ENCODE measurements at regions not wholly inside any gene's neighbourhood (a gene's known extent, or its start where the extent isn't known, plus 50 kb on each side); places are given as distances from the start of the nearest gene placed in this dataset.

DNA sequence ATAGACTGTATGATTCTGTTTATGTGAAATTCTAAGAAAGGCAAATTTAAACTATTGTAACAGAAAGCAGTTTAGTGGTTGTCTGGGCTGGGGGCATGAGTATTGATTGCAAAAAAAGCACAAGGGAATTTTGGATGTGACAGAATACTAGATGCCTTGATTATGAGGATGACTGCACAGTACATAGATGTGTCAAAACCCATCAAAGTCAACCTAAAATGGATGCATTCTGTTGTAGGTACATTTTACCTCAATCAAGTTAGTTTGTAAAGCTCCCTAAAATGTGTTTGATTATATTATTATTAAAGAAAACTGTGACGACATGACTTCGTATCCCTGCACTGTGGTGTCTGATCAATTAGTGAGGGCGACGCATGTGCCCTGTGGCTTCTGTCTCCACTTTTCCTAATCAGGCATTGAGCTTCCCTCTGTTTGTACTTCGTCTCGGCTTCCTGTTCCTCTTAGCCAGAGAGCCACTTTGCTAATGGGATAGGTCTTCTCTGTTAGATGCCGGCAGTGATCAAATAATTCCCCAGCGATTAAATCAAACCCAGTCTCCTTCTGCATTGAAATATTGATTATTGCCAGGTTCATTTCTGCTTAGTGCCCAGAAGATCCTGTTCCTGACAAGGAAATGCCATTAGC lies 118.3 kb upstream of the GGTLC1 start:
- no peak for ATAC-seq
- ChIA-PET CTCF (interaction anchor here (1.3 kb wide), 1 partner anchor 811 kb away, joined by 3 read pairs; no protein-coding TSS in a partner anchor), POLR2A (no interaction called here)
- H3K36me3 Mint-ChIP-seq (ENCODE audit: low read depth) = no peaks in the 10 kb centered on the region
- no peaks in the 10 kb centered on the region for H3K9me3 Mint-ChIP-seq (ENCODE audit: insufficient read depth)
- H3K4me3 Mint-ChIP-seq = no peak overlapping the region
- peaks cover 24% of the 10 kb centered on the region for H3K27me3 Mint-ChIP-seq (ENCODE audit: low read depth)
- peaks cover 8% of the 10 kb centered on the region for H3K4me1 Mint-ChIP-seq (ENCODE audit: low read depth)
- no peak overlapping the region for H3K27ac Mint-ChIP-seq
- no peak for DNase-seq

DNA sequence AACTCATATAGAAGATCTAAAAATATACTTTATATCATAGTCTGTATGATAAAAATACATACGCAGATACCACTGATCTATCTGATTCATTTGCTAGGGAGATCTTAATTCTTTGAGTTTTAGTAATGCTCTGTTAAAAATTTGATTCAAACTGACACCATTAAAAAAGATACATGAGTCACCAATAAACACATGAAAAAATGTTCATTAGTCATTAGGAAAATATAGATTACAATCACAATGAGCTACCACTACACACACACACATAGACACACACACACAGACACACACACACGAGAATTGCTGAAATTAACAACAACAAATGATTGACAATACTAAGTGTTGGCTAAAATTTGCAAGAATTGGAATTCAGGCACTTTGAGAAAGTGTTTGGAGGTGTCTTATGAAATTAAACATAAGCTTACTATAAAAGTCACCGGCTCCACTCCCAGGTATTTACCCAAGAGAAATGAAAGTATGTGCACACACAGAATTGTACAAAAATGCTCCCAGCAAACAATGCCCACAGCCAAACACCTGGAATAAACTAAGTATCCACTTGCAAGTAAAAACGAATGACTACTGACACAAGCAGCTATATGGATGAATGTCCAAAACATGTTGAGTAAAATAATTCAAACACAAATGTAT lies 117.7 kb upstream of the GGTLC1 start:
- H3K4me1 Mint-ChIP-seq (ENCODE audit: low read depth) = peaks cover 8% of the 10 kb centered on the region
- H3K27ac Mint-ChIP-seq = no peak overlapping the region
- CTCF ChIA-PET = interaction anchor here (1.3 kb wide), 3 partner anchors 20 to 812 kb away, joined by 3 to 4 read pairs (median 3); no protein-coding TSS in a partner anchor
- ATAC-seq (no peak), DNase-seq (no peak)
- POLR2A ChIA-PET = no interaction called here
- peaks cover 24% of the 10 kb centered on the region for H3K27me3 Mint-ChIP-seq (ENCODE audit: low read depth)
- H3K9me3 Mint-ChIP-seq (ENCODE audit: insufficient read depth) = no peaks in the 10 kb centered on the region
- H3K4me3 Mint-ChIP-seq = no peak overlapping the region
- no peaks in the 10 kb centered on the region for H3K36me3 Mint-ChIP-seq (ENCODE audit: low read depth)

DNA sequence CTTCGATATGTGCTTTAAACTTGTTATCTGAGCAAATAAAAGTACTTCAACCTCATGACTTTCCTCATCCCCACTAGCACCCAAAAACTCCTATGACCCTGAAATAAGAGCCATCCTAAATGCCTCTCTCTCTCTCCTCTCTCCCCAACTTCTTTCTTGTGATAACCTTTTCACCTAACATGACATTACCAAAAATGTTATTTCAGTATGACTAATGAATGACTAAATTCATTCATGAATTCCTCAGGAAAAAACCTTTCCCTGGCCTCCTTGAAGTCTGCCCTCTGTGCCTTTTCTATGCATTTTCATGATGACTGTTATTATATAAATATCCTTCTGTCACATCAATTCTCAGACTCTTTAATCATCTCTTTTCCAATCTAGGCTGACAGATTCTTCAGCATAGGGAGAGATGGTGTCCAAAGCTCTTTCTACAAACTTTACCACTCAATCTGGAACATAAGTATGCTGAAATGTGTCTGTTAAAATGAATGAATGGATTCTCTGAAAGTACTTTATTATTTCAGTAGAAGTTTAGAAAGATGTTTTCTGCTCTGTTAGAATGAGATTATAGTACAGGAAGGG lies 114.3 kb upstream of the GGTLC1 start:
- H3K27ac Mint-ChIP-seq = no peak overlapping the region
- no peak for ATAC-seq
- peaks cover 22% of the 10 kb centered on the region for H3K4me1 Mint-ChIP-seq (ENCODE audit: low read depth)
- H3K4me3 Mint-ChIP-seq = no peak overlapping the region
- ChIA-PET POLR2A (no interaction called here), CTCF (interaction anchor here (0.7 to 3.8 kb wide), 19 partner anchors 8 to 815 kb away, joined by 3 to 36 read pairs (median 7); no protein-coding TSS in a partner anchor)
- H3K36me3 Mint-ChIP-seq (ENCODE audit: low read depth) = no peaks in the 10 kb centered on the region
- DNase-seq = no peak
- peaks cover 22% of the 10 kb centered on the region for H3K27me3 Mint-ChIP-seq (ENCODE audit: low read depth)
- H3K9me3 Mint-ChIP-seq (ENCODE audit: insufficient read depth) = no peaks in the 10 kb centered on the region

DNA sequence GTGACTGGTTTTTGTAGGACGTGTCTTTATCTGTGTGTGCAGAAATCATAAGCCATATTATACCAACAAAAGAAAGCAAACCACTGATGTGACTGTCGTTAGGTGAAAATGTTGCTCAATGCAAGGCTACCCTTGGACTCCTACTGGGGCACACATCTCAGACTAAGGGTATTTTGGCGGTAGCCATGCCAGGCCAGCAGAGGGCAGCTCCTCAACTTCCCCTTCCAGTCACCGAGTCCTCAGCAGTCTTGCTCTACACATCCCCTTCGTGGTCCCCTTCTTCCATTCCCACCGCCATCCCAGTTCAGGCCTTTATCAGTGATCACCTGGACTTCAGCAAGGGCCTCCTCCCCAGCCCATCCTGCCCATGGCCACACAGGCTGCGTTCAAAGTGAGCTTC lies 113.7 kb upstream of the GGTLC1 start:
- CTCF ChIA-PET = interaction anchor here (0.7 to 3.8 kb wide), 30 partner anchors 9 to 816 kb away, joined by 3 to 36 read pairs (median 4); no protein-coding TSS in a partner anchor
- Mint-ChIP-seq H3K36me3 (ENCODE audit: low read depth) (no peaks in the 10 kb centered on the region), H3K27me3 (ENCODE audit: low read depth) (peaks cover 22% of the 10 kb centered on the region), H3K4me3 (no peak overlapping the region), H3K27ac (peak overlapping the region; percentile 1), H3K4me1 (ENCODE audit: low read depth) (peaks cover 22% of the 10 kb centered on the region), H3K9me3 (ENCODE audit: insufficient read depth) (no peaks in the 10 kb centered on the region)
- ATAC-seq (peak; percentile 55), DNase-seq (peak; percentile 57)
- POLR2A ChIA-PET = no interaction called here

DNA sequence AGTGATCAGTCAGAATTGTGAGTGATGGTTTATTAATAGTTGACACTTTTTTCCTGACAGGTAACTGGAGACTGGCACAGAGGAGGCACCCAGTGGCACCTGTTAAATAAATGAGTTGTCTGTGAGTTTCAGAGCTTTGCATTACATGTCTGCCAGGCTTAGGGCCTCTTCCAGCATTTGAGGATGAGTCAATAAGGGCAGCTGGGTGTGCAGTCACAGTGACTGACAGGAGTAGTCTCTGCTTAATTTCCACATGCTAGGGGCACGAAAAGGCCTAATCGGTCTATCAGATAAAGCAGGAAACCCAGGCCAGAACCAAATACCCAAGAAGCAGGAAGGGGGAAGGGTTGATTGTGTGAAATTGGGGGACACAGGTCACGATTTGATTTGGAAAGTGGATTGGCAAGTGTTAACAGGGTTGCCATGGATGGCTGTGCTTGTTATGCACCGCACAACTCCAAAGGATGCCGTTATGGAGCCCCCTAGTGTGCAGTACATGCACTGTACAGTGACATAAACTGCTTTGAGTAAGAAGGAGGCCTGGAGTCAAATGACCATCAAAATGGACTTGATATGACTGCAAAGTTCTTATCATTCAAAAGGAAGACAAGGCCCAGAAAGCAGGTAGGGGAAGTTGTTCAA lies 111.9 kb upstream of the GGTLC1 start:
- ATAC-seq (peak; percentile 95), DNase-seq (peak; percentile 79)
- Mint-ChIP-seq H3K27ac (peak overlapping the region; percentile 14), H3K36me3 (ENCODE audit: low read depth) (no peaks in the 10 kb centered on the region), H3K4me1 (ENCODE audit: low read depth) (peaks cover 22% of the 10 kb centered on the region), H3K4me3 (no peak overlapping the region), H3K9me3 (ENCODE audit: insufficient read depth) (no peaks in the 10 kb centered on the region), H3K27me3 (ENCODE audit: low read depth) (peaks cover 10% of the 10 kb centered on the region)
- ChIA-PET CTCF (interaction anchor here (0.7 to 3.8 kb wide), 25 partner anchors 9 to 818 kb away, joined by 3 to 36 read pairs (median 4); no protein-coding TSS in a partner anchor), POLR2A (interaction anchor here (0.8 kb wide), 1 partner anchor 73 kb away, joined by 4 read pairs; no protein-coding TSS in a partner anchor)

DNA sequence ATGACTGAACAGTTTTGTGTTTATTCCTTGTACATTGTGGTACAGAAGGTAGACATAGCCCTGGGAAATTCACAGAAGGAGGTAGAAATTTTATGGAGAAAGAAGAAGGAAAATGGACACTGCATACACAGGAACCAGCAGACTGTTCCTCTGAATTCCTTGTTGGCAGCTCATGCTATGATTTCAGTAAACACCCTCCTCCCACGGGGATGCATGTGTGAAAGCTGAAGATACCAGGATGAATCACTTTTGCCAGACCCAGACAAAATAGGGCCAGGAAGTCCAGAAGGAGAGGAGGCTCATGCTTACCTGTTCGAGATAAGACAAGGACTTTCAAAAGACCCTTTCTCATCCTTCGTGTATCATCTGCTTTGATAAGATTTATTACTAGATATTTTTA lies 110.3 kb upstream of the GGTLC1 start:
- H3K9me3 Mint-ChIP-seq (ENCODE audit: insufficient read depth) = no peaks in the 10 kb centered on the region
- peaks cover 22% of the 10 kb centered on the region for H3K4me1 Mint-ChIP-seq (ENCODE audit: low read depth)
- H3K36me3 Mint-ChIP-seq (ENCODE audit: low read depth) = no peaks in the 10 kb centered on the region
- H3K27ac Mint-ChIP-seq = no peak overlapping the region
- peaks cover 7% of the 10 kb centered on the region for H3K27me3 Mint-ChIP-seq (ENCODE audit: low read depth)
- ChIA-PET CTCF (interaction anchor here (1.9 to 3.8 kb wide), 2 partner anchors 32 to 99 kb away, joined by 4 to 18 read pairs; no protein-coding TSS in a partner anchor), POLR2A (no interaction called here)
- DNase-seq (no peak), ATAC-seq (no peak)
- no peak overlapping the region for H3K4me3 Mint-ChIP-seq

DNA sequence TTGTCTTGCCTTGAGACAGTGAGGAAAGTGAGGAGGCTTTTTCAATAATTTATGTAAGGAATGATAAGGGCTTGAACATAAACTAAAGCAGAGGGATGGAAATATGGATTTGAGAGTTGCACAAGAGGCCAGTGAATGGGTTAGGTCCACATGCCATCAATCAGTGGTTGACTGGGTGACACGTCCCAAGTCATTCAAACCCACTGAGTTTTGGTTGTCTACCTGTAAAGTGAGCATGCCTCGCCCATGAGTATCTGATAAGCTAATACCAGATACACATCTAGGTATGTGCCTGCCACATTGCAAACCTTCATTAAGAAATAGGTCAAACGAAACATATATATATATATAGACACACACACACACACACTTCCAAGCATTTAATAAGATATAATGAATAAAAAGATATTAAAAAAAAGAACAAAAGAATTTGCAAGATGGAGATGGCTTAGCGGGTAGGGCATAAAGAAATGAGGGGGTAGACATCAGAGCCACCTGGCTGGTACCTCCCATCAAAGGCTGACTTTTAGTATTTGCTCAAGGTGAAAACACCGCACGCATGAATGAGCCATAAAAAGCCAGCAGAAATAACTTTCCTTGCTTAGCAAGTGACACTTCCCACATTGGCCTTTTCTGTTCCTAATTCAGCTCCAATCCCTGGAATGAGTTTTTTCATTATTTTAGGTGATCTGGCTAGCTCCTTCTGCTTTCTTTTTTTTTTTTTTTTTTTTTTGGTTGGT lies 109.1 kb upstream of the GGTLC1 start:
- Mint-ChIP-seq H3K4me3 (no peak overlapping the region), H3K9me3 (ENCODE audit: insufficient read depth) (no peaks in the 10 kb centered on the region), H3K4me1 (ENCODE audit: low read depth) (peaks cover 20% of the 10 kb centered on the region), H3K27me3 (ENCODE audit: low read depth) (peaks cover 7% of the 10 kb centered on the region), H3K27ac (no peak overlapping the region), H3K36me3 (ENCODE audit: low read depth) (no peaks in the 10 kb centered on the region)
- ChIA-PET POLR2A (no interaction called here), CTCF (no interaction called here)
- ATAC-seq = no peak
- no peak for DNase-seq

DNA sequence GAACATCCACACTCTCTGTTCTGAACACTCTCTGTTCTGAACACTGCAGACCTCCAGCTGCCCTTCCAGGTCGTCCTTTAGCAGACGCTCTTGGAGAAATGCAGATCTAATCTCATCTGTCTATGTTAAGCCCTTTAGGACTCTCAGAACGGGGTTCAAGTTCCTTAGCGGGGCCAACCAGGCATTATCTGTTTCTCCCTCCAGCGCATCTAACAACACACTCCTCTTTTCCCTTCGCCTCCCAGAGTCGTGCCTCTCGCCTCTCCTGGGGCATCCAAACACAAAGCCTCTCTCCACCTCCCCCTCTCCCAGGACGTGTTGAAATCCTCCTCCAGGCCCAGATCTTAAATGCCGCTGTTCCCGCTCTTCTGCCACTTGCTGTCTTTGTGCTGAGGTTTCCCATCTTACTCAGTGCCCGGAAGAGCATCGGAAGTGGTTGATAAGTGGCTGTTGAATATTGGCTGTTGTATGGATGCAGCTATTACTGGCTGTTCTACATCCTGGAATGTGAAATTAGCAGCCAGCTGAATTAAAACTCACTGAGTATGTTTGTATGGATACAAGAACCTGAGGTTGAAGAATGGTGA lies 108.4 kb upstream of the GGTLC1 start:
- ATAC-seq = no peak
- POLR2A ChIA-PET = no interaction called here
- no peak overlapping the region for H3K4me3 Mint-ChIP-seq
- no peak overlapping the region for H3K27ac Mint-ChIP-seq
- CTCF ChIA-PET = no interaction called here
- H3K36me3 Mint-ChIP-seq (ENCODE audit: low read depth) = no peaks in the 10 kb centered on the region
- H3K9me3 Mint-ChIP-seq (ENCODE audit: insufficient read depth) = no peaks in the 10 kb centered on the region
- DNase-seq = no peak
- H3K27me3 Mint-ChIP-seq (ENCODE audit: low read depth) = peaks cover 3% of the 10 kb centered on the region
- peaks cover 14% of the 10 kb centered on the region for H3K4me1 Mint-ChIP-seq (ENCODE audit: low read depth)

DNA sequence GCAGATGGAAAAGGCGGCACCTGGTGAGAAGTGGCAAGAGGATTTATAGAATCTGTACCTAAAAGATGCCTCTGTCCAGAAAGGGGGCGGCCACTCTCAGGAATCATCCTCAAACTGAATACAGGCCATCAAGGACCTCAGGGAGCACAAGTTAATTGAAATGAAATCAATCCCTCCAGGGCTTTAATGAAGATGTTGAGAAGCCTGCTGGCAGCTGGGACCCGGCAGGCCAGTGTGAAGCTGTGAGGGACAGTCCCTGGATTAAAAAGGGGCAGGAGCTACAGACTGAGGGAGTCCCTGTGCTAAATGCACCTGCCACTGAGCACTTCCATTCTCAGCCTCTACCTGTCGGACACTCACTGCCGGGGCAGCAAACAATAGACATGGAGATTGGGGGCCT lies 107.7 kb upstream of the GGTLC1 start:
- Mint-ChIP-seq H3K36me3 (ENCODE audit: low read depth) (no peaks in the 10 kb centered on the region), H3K4me3 (no peak overlapping the region), H3K27me3 (ENCODE audit: low read depth) (peaks cover 3% of the 10 kb centered on the region), H3K27ac (no peak overlapping the region), H3K4me1 (ENCODE audit: low read depth) (peaks cover 14% of the 10 kb centered on the region), H3K9me3 (ENCODE audit: insufficient read depth) (no peaks in the 10 kb centered on the region)
- POLR2A ChIA-PET = no interaction called here
- CTCF ChIA-PET = interaction anchor here (1.1 kb wide), 1 partner anchor 21 kb away, joined by 3 read pairs; no protein-coding TSS in a partner anchor
- no peak for DNase-seq
- ATAC-seq = no peak

DNA sequence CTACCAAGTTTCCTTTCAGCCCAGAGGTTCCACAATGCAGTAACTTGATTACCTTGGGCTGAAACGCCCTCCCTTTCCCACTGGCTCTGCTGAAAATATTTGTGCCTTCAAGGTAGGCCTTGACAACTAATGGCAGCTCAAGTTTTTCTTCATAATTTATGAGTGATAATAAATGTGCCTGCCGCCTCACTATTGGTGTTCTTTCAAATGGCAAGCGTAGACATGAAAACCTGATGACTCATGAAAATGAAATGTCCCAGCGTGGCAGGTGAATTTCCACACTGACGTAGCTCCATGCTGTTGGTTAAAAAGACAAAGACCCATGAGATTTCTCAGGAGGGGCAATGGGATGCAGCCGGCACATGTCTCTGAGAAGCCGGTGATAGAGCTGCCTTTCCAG lies 107.2 kb upstream of the GGTLC1 start:
- no peaks in the 10 kb centered on the region for H3K36me3 Mint-ChIP-seq (ENCODE audit: low read depth)
- peaks cover 13% of the 10 kb centered on the region for H3K4me1 Mint-ChIP-seq (ENCODE audit: low read depth)
- no peak overlapping the region for H3K4me3 Mint-ChIP-seq
- DNase-seq = no peak
- POLR2A ChIA-PET = no interaction called here
- CTCF ChIA-PET = interaction anchor here (1.1 kb wide), 1 partner anchor 20 kb away, joined by 3 read pairs; no protein-coding TSS in a partner anchor
- peaks cover 3% of the 10 kb centered on the region for H3K27me3 Mint-ChIP-seq (ENCODE audit: low read depth)
- ATAC-seq = no peak
- H3K9me3 Mint-ChIP-seq (ENCODE audit: insufficient read depth) = no peaks in the 10 kb centered on the region
- H3K27ac Mint-ChIP-seq = no peak overlapping the region

DNA sequence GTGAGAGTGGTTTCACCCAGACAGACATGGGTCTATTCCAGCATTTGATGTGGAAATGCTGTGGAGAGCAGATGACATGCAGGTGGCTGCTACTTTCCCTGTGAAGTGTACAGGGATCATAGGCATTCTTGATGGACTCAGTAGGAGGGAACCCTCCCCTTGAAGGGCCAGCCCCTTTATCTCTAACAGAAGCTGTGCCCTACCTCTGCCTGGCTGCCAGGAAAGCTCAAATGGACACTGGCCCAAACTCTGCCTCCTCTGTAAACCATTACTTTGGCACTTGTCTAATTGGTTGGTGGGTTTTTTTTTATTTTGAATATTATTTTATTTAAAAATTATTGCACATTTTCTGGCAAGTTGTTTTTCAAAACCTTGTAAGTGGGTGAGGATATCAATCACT lies 106.7 kb upstream of the GGTLC1 start:
- CTCF ChIA-PET = interaction anchor here (1.1 kb wide), 1 partner anchor 20 kb away, joined by 3 read pairs; no protein-coding TSS in a partner anchor

More for the DNA sequence above, 106.7 kb upstream of the GGTLC1 start:
- no peak for DNase-seq
- POLR2A ChIA-PET = no interaction called here
- Mint-ChIP-seq H3K36me3 (ENCODE audit: low read depth) (no peaks in the 10 kb centered on the region), H3K27me3 (ENCODE audit: low read depth) (peaks cover 3% of the 10 kb centered on the region), H3K4me1 (ENCODE audit: low read depth) (peaks cover 9% of the 10 kb centered on the region), H3K27ac (no peak overlapping the region), H3K9me3 (ENCODE audit: insufficient read depth) (no peaks in the 10 kb centered on the region), H3K4me3 (no peak overlapping the region)
- no peak for ATAC-seq

Measured in activated CD8-positive, alpha-beta T cell treated with anti-CD3 and anti-CD28 coated beads, Interleukin-2, amount 10 ng/mL, durations not matched to agents 7 days and 5 days (primary cell).